ENCODE measurements at regions not wholly inside any gene's neighbourhood (a gene's known extent, or its start where the extent isn't known, plus 50 kb on each side); places are given as distances from the start of the nearest gene placed in this dataset.

GRCh38 chr2:18829251-18829902, 240.0 kb upstream of the NT5C1B start:
- no peak for TF ChIP-seq ZBTB7A (IDR thresholded peaks at IDR 0.05; ENCODE audit: low read depth)
- TF ChIP-seq, protein P1, sequence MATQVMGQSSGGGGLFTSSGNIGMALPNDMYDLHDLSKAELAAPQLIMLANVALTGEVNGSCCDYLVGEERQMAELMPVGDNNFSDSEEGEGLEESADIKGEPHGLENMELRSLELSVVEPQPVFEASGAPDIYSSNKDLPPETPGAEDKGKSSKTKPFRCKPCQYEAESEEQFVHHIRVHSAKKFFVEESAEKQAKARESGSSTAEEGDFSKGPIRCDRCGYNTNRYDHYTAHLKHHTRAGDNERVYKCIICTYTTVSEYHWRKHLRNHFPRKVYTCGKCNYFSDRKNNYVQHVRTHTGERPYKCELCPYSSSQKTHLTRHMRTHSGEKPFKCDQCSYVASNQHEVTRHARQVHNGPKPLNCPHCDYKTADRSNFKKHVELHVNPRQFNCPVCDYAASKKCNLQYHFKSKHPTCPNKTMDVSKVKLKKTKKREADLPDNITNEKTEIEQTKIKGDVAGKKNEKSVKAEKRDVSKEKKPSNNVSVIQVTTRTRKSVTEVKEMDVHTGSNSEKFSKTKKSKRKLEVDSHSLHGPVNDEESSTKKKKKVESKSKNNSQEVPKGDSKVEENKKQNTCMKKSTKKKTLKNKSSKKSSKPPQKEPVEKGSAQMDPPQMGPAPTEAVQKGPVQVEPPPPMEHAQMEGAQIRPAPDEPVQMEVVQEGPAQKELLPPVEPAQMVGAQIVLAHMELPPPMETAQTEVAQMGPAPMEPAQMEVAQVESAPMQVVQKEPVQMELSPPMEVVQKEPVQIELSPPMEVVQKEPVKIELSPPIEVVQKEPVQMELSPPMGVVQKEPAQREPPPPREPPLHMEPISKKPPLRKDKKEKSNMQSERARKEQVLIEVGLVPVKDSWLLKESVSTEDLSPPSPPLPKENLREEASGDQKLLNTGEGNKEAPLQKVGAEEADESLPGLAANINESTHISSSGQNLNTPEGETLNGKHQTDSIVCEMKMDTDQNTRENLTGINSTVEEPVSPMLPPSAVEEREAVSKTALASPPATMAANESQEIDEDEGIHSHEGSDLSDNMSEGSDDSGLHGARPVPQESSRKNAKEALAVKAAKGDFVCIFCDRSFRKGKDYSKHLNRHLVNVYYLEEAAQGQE (IDR thresholded peaks at IDR 0.05; ENCODE audit: low read depth): no peak
- no peak for TF ChIP-seq TEAD4 (IDR thresholded peaks at IDR 0.05)
- TF ChIP-seq EGR1 (IDR thresholded peaks at IDR 0.05): no peak
- TF ChIP-seq USF1 (IDR thresholded peaks at IDR 0.05): no peak
- no peak for TF ChIP-seq EP300 (IDR thresholded peaks at IDR 0.05; ENCODE audit: borderline replicate concordance)
- TF ChIP-seq FOXM1 (IDR thresholded peaks at IDR 0.05; ENCODE audit: borderline replicate concordance, low read depth): no peak
- TF ChIP-seq CEBPB (IDR thresholded peaks at IDR 0.05): no peak

- TF ChIP-seq CEBPB (IDR thresholded peaks at IDR 0.05): no peak
- TF ChIP-seq EP300 (IDR thresholded peaks at IDR 0.05; ENCODE audit: borderline replicate concordance): no peak
- no peak for TF ChIP-seq NFIC (IDR thresholded peaks at IDR 0.05)
- TF ChIP-seq, protein P2, sequence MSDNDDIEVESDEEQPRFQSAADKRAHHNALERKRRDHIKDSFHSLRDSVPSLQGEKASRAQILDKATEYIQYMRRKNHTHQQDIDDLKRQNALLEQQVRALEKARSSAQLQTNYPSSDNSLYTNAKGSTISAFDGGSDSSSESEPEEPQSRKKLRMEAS (IDR thresholded peaks at IDR 0.05): no peak
- TF ChIP-seq RAD21 (IDR thresholded peaks at IDR 0.05; ENCODE audit: low read depth): no peak
- TF ChIP-seq, protein P1 (IDR thresholded peaks at IDR 0.05; ENCODE audit: low read depth): no peak
- TF ChIP-seq EGR1 (IDR thresholded peaks at IDR 0.05): no peak
- no peak for TF ChIP-seq USF1 (IDR thresholded peaks at IDR 0.05)
- no peak for TF ChIP-seq CREB1 (IDR thresholded peaks at IDR 0.05; ENCODE audit: low read depth)
- TF ChIP-seq YY1 (IDR thresholded peaks at IDR 0.05; ENCODE audit: low read depth): no peak
- TF ChIP-seq ZBTB7A (IDR thresholded peaks at IDR 0.05; ENCODE audit: low read depth): no peak
- TF ChIP-seq TEAD4 (IDR thresholded peaks at IDR 0.05): no peak
- TF ChIP-seq FOXM1 (IDR thresholded peaks at IDR 0.05; ENCODE audit: borderline replicate concordance, low read depth): no peak
These were observed 238.9 kb upstream of the NT5C1B start for GRCh38 chr2:18828296-18828695.

DNA sequence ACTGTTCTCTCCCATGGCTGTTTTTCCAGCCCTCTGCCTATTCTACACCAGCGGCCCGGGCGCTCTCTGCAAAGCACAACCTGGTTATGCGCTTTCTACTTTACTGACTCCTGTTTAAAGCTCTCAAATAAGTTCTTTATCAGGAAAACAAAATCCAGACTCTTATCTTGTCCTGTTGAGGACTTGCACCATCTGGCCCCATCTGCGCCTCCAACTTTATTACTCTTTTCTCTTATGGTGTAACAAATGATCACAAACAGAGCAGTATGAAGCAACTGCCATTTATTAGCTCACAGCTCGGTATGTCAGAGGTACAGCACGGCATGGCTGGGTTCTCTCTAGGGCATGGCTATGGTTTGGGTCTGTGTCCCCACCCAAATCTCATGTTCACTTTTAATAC, 236.5 kb upstream of the NT5C1B start:
- TF ChIP-seq RAD21 (IDR thresholded peaks at IDR 0.05; ENCODE audit: low read depth) (no peak), TAF1 (IDR thresholded peaks at IDR 0.05; ENCODE audit: low read depth) (no peak), TEAD4 (IDR thresholded peaks at IDR 0.05) (no peak), ZBTB7A (IDR thresholded peaks at IDR 0.05; ENCODE audit: low read depth) (no peak), EP300 (IDR thresholded peaks at IDR 0.05; ENCODE audit: borderline replicate concordance) (no peak), TCF12 (IDR thresholded peaks at IDR 0.05; ENCODE audit: low read depth) (no peak), YY1 (IDR thresholded peaks at IDR 0.05; ENCODE audit: low read depth) (no peak), NFIC (IDR thresholded peaks at IDR 0.05) (no peak), CREB1 (IDR thresholded peaks at IDR 0.05; ENCODE audit: low read depth) (no peak), USF1 (IDR thresholded peaks at IDR 0.05) (no peak), CEBPB (IDR thresholded peaks at IDR 0.05) (no peak), EGR1 (IDR thresholded peaks at IDR 0.05) (no peak)
- TF ChIP-seq, protein P1 (IDR thresholded peaks at IDR 0.05; ENCODE audit: low read depth): no peak
- TF ChIP-seq, protein P2 (IDR thresholded peaks at IDR 0.05): no peak

- TF ChIP-seq, protein P2 (IDR thresholded peaks at IDR 0.05): no peak
- TF ChIP-seq CREB1 (IDR thresholded peaks at IDR 0.05; ENCODE audit: low read depth) (no peak), RAD21 (IDR thresholded peaks at IDR 0.05; ENCODE audit: low read depth) (no peak), YY1 (IDR thresholded peaks at IDR 0.05; ENCODE audit: low read depth) (no peak), NFIC (IDR thresholded peaks at IDR 0.05) (no peak), ZBTB7A (IDR thresholded peaks at IDR 0.05; ENCODE audit: low read depth) (no peak), EP300 (IDR thresholded peaks at IDR 0.05; ENCODE audit: borderline replicate concordance) (no peak), CEBPB (IDR thresholded peaks at IDR 0.05) (no peak), USF1 (IDR thresholded peaks at IDR 0.05) (no peak), EGR1 (IDR thresholded peaks at IDR 0.05) (no peak), TCF12 (IDR thresholded peaks at IDR 0.05; ENCODE audit: low read depth) (no peak), FOXM1 (IDR thresholded peaks at IDR 0.05; ENCODE audit: borderline replicate concordance, low read depth) (no peak), TAF1 (IDR thresholded peaks at IDR 0.05; ENCODE audit: low read depth) (no peak), TEAD4 (IDR thresholded peaks at IDR 0.05) (no peak)
- TF ChIP-seq, protein P1 (IDR thresholded peaks at IDR 0.05; ENCODE audit: low read depth): no peak
These were observed 235.5 kb upstream of the NT5C1B start for GRCh38 chr2:18824915-18825314.
